AG09309 (cell line): ENCODE measurements at regions not wholly inside any gene's neighbourhood (a gene's known extent, or its start where the extent isn't known, plus 50 kb on each side); places are given as distances from the start of the nearest gene placed in this dataset.
A peak's percentile ranks its signal among the peaks of the same experiment; 100 is the strongest.

ENCODE experiments used
- DNase-seq: peaks from one replicate; pipeline ENCODE4 v3.0.0-alpha.2; 2010; ENCODE audit warnings: low read depth
- H3K4me3 ChIP-seq: 2 replicates; pipeline ENCODE4 v1.5.1; 2011; ENCODE audit warnings: mild to moderate bottlenecking, low read depth, low read length, moderate library complexity; ENCODE audit not compliant: control insufficient read depth
- TF ChIP-seq, protein P1 (sequence below): IDR thresholded peaks from 2 replicates; pipeline ENCODE4 v1.5.1; 2011; ENCODE audit warnings: mild to moderate bottlenecking, low read depth, low read length, inconsistent platforms; ENCODE audit not compliant: insufficient read depth, control insufficient read depth; ENCODE audit errors: missing control alignments

DNA sequence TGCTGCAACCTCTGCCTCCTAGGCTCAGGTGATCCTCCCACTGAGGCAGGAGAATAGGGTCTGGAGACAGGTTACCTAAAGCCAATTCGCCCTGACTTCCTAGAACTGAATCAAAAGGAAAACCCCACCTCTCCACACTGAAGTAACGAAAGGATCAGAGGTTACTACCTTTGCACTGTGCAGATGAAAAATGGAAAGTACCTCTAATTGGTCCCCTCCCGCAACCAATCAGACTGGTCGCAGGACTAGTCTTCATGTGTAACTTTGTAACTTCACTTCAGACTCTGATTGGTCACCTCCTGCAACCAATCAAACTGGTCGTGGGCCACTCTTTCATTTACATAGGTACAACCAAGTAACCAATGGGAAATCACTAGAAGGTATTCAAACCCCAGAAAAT lies 61.1 kb downstream of the ATXN3L start:
- TF ChIP-seq, protein P1, sequence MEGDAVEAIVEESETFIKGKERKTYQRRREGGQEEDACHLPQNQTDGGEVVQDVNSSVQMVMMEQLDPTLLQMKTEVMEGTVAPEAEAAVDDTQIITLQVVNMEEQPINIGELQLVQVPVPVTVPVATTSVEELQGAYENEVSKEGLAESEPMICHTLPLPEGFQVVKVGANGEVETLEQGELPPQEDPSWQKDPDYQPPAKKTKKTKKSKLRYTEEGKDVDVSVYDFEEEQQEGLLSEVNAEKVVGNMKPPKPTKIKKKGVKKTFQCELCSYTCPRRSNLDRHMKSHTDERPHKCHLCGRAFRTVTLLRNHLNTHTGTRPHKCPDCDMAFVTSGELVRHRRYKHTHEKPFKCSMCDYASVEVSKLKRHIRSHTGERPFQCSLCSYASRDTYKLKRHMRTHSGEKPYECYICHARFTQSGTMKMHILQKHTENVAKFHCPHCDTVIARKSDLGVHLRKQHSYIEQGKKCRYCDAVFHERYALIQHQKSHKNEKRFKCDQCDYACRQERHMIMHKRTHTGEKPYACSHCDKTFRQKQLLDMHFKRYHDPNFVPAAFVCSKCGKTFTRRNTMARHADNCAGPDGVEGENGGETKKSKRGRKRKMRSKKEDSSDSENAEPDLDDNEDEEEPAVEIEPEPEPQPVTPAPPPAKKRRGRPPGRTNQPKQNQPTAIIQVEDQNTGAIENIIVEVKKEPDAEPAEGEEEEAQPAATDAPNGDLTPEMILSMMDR: no peak
- no peak overlapping the region for H3K4me3 ChIP-seq
- no peak for DNase-seq

DNA sequence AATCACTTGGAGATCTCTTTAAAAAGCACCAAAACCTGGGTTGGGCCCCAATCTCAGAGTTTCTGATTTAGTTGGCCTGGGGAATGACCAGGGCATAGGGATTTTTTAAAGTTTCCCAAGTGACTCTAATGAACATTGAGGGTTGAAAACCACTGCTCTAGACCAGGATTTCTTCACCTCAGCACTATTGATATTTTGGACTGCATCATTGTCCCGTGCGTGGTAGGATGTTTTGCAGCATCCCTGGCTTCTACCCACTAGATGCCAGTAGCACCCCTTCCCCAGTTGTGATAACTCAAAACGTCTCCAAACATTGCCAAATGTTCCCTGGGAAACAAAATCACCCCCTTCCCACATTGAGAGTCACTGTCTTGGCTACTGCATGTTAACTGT lies 61.8 kb downstream of the ATXN3L start:
- TF ChIP-seq, protein P1: no peak
- no peak for DNase-seq
- H3K4me3 ChIP-seq: no peak overlapping the region

DNA sequence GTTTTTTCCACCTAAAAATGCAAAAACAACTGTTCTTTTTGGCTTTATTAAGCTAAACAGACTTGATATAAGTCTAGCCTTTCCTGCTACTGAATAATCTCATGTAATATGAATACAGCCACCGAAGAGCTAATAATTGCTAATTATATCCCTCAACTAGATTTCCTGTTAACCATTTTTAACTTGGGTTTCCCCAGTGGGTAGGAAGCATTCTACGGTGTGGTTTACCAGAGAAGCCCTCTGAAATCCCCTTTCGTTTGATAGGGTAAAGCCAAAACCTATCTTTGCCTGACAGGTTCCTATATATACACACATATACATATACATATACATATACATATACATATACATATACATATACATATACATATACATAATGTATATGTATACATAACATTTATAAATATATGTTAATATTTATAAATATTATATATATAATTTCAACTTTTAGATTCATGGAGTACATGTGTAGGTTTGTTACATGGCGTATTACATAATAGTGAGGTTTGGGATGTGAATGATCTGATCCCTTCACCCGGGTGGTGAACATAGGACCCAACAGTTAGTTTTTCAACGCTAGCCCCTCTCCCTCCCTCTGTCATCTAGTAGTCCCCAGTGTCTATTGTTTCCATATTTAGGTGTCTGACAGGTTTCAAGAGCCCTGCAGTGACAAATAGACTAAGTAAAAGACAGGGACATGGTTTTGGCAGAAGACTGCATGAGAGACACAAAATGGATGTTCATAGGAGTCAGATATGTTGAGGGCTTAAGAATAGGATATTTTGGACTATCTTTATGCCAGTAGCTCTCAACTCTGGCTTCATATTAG lies 62.4 kb downstream of the ATXN3L start:
- TF ChIP-seq, protein P1: no peak
- no peak overlapping the region for H3K4me3 ChIP-seq
- no peak for DNase-seq

DNA sequence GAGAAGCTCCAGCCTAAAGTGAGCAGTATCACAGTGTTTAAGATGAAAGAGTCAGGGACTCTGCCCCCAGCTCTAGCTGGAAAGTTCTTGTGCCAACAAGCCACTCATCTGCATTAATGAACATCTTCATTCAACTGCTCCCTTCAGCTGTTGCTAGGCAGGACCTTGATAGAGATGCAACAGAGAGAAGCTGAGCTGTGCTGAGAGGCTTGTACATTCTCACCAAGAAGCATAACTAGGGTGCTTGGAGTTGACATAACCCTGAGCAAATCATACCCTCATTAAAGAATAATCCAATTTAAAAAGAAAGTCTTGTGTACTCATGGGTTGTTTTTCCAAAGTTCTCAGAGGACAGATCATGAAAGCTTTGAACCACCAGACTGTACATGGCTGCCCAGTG lies 63.2 kb downstream of the ATXN3L start:
- DNase-seq: no peak
- TF ChIP-seq, protein P1: no peak
- H3K4me3 ChIP-seq: no peak overlapping the region

DNA sequence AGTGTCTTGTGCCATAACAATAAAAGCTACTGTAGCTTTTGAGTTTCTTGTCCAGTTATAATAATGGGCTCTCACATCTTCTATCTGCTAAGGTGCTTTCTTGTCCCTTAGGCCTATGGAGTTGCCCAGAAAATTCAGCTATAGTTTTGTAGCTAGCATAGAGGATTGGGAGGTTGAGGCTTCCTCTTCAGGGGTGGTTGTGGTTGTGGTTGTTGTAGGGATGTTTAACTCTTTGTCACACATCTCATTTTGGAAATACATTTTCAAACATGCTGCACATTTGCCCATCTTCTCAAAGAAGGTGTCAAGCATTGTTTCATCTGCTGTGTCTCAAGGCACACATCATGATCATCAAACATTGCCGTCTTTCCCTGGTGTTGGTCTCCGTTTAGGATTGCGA lies 65.0 kb downstream of the ATXN3L start:
- H3K4me3 ChIP-seq: no peak overlapping the region
- DNase-seq: no peak
- TF ChIP-seq, protein P1: no peak

DNA sequence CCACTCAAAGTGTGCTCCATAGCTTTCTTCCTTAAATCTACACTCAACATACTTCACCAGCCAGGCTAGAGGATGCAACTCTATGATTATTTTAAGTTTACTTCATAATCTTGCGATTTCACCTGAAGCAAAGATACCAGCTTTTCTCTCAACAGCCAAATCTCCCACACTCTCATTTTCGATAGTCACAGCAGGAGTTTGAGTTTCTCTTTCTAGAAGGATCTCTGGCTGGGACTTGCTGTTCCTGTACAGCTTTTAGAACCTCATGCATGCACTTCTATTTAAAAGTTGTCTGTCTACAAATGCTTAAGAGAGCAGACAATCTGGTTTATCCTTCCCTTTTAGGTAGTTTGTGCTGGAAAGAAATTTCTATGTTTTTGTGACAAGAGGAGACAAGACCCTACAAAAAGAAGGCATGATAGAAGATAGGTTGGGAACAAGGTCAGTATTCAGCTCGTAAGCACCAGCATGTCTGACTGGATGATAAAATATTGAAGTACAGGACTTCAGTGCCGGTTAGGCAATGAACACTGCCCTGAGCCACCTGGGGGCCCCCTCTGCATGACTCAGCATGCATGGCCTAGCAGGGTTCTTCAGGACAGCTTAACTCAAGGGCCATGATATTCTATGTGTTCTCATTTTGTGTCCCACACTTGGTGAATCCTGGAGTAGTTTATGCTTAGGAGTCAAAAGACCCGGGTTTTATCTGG lies 65.6 kb downstream of the ATXN3L start:
- no peak for DNase-seq
- H3K4me3 ChIP-seq: no peak overlapping the region
- TF ChIP-seq, protein P1: peak; percentile 11
